ENCODE measurements at regions not wholly inside any gene's neighbourhood (a gene's known extent, or its start where the extent isn't known, plus 50 kb on each side); places are given as distances from the start of the nearest gene placed in this dataset.

DNA sequence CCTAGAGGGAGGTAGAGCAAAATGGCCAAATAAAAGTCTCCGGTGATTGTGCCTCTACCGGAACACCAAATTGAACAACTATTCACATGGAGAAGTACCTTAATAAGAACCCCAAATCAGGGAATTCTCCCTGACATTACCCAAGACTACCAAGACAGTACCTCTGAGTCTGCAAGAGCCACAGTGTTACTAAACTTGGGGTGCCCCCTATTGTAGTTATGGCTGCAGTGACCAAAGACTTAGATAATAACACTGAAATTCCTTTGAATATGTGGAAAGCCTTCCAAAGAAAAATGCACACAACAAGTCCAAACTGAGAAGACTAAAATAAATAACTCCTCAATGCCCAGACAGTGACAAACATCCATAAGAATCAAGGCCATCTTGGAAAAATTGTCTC, 682.9 kb upstream of the LRRTM1 start:
- TF ChIP-seq EZH2 (IDR thresholded peaks at IDR 0.05; ENCODE audit: insufficient read depth, poor library complexity, severe bottlenecking) (no peak), EZH2phosphoT487 (IDR thresholded peaks at IDR 0.05; ENCODE audit: insufficient read depth, low read depth) (no peak)

Measured in GM23248 (cell line).